ENCODE measurements at regions not wholly inside any gene's neighbourhood (a gene's known extent, or its start where the extent isn't known, plus 50 kb on each side); places are given as distances from the start of the nearest gene placed in this dataset.

DNA sequence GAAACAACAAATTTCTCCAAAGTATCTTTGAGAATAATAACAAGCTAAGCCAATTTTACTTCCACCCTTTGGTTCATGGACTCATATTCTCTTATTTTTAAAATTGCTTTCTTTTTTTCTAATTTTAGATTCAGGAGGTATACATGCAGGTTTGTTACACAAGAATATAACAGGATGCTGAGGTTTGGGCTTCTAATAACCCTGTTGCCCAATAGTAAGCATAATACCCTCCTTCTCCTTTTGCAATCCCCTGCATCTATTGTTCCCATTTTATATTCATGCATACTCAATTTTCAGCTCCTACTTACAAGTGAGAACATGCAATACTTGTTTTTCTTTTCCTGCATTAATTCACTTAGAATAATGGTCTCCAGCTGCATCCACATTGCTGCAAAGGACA lies 202.3 kb upstream of the FSTL5 start:
- ChIA-PET POLR2A (no interaction called here), CTCF (interaction anchor here (1.7 kb wide), 1 partner anchor 10 kb away, joined by 3 read pairs; no protein-coding TSS in a partner anchor)
- TF ChIP-seq, protein P1, sequence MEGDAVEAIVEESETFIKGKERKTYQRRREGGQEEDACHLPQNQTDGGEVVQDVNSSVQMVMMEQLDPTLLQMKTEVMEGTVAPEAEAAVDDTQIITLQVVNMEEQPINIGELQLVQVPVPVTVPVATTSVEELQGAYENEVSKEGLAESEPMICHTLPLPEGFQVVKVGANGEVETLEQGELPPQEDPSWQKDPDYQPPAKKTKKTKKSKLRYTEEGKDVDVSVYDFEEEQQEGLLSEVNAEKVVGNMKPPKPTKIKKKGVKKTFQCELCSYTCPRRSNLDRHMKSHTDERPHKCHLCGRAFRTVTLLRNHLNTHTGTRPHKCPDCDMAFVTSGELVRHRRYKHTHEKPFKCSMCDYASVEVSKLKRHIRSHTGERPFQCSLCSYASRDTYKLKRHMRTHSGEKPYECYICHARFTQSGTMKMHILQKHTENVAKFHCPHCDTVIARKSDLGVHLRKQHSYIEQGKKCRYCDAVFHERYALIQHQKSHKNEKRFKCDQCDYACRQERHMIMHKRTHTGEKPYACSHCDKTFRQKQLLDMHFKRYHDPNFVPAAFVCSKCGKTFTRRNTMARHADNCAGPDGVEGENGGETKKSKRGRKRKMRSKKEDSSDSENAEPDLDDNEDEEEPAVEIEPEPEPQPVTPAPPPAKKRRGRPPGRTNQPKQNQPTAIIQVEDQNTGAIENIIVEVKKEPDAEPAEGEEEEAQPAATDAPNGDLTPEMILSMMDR (IDR thresholded peaks at IDR 0.05; ENCODE audit: insufficient read depth, low read depth, low read length), result no peak
- Histone ChIP-seq H3K27me3 (ENCODE audit: control insufficient read depth, insufficient read depth, low read length) (no peaks in the 10 kb centered on the region), H3K4me3 (ENCODE audit: low read depth, low read length) (no peak overlapping the region), H3K36me3 (ENCODE audit: control insufficient read depth, insufficient read depth, low read length) (no peaks in the 10 kb centered on the region)
- no peak for DNase-seq (ENCODE audit: low read depth)

DNA sequence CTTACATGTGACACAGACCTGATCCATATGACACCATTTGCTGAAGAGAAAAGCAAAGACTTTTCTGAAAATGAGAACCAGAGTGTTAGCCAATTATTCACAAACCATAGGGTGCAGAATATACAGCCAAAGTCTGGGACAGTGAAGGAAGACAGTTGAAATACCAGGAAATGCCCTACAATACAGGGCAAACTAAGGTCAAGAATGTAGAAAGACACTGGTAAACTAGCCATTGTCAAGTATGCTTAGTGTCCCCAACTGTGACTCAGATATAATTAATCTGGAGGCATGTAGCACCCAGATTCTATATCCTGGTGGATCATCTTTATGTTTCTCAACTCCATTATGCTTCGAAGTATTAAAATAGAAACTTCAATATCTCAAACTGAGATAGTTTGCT lies 200.9 kb upstream of the FSTL5 start:
- POLR2A ChIA-PET, result no interaction called here
- TF ChIP-seq, protein P1 (IDR thresholded peaks at IDR 0.05; ENCODE audit: insufficient read depth, low read depth, low read length), result no peak
- H3K36me3 ChIP-seq (ENCODE audit: control insufficient read depth, insufficient read depth, low read length), result no peaks in the 10 kb centered on the region
- H3K27me3 ChIP-seq (ENCODE audit: control insufficient read depth, insufficient read depth, low read length), result no peaks in the 10 kb centered on the region
- no peak overlapping the region for H3K4me3 ChIP-seq (ENCODE audit: low read depth, low read length)
- CTCF ChIA-PET, result no interaction called here
- no peak for DNase-seq (ENCODE audit: low read depth)

DNA sequence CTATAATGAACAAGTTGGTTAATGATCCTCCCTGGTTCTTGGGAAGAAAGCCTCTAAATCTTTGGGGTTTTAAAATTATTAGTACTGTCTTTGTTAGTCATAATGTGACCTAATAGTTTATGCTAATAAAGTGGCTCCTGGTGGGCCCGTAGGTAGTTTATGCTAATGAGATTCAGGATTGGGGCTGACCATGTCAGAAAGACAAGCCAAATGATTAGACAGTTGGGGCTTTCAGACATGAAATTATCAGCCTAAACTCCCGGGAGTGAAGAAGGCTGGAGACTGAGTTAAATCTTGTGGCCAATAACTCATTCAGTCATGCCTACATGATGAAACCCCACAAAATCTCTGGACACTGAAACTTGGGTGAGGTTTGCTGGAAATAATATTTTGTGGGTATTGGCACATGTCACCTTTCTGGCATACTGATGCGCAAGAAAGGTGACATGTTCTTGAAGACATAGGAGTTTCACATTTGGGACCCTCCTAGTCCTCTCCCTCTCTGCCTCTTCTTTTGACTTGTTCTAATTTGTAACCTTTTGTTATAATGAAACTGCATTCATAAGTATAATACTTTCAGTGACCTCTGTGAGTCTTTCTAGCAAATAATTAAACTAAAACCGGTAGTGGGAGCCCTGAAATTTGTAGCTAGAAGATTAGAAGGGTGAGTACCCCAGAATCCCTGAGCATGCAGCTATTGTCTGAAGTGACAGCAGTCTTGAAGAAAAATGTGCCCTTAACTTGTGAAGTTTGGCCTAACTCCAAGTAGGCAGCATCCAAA lies 196.8 kb upstream of the FSTL5 start:
- TF ChIP-seq, protein P1 (IDR thresholded peaks at IDR 0.05; ENCODE audit: insufficient read depth, low read depth, low read length), result no peak
- no peaks in the 10 kb centered on the region for H3K27me3 ChIP-seq (ENCODE audit: control insufficient read depth, insufficient read depth, low read length)
- ChIA-PET POLR2A (no interaction called here), CTCF (no interaction called here)
- H3K4me3 ChIP-seq (ENCODE audit: low read depth, low read length), result no peak overlapping the region
- H3K36me3 ChIP-seq (ENCODE audit: control insufficient read depth, insufficient read depth, low read length), result no peaks in the 10 kb centered on the region
- no peak for DNase-seq (ENCODE audit: low read depth)

DNA sequence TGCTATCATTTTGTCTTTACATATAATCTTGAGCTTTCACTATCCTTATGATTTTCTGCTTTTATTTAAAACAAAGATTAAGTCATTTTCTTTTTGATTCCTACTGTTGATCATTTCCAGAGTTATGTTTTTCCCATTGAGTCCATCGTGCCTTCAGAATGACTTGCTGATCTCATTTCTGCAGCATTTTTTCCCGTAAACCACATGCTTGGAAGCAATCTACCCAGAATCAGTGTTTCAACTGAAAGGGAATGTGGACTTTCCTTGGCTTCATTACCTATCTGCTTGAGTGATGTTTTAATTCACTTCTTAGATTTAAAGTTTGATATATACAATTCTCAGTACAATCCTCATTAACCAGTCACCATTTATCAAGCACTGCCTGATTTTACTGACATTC lies 192.4 kb upstream of the FSTL5 start:
- ChIA-PET POLR2A (no interaction called here), CTCF (interaction anchor here (0.9 kb wide), 1 partner anchor 10 kb away, joined by 3 read pairs; no protein-coding TSS in a partner anchor)
- H3K27me3 ChIP-seq (ENCODE audit: control insufficient read depth, insufficient read depth, low read length), result no peaks in the 10 kb centered on the region
- no peaks in the 10 kb centered on the region for H3K36me3 ChIP-seq (ENCODE audit: control insufficient read depth, insufficient read depth, low read length)
- H3K4me3 ChIP-seq (ENCODE audit: low read depth, low read length), result no peak overlapping the region
- no peak for DNase-seq (ENCODE audit: low read depth)
- TF ChIP-seq, protein P1 (IDR thresholded peaks at IDR 0.05; ENCODE audit: insufficient read depth, low read depth, low read length), result no peak

DNA sequence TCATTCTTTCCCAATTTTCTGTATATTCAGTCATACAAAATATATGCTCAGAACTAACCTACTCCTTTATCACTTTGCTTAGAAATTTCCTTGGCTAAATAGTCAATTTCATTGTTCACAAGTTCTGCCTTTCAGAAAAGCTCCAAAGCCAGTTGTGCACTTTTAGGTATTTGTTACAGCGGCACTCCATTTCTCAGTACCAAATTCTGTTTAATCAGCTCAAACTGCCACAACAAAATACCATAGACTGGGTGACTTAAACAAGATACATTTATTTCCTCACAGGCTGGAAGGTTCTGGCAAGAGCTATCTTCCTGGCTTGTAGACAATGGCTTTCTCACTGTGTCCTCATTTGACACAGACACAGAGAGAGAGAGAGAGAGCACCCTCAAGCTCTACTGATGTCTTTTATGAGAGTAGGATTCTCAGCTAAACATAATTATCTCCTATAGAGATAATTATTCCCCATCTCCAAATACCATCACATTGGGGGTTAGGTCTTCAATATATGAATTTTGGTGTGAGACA lies 188.8 kb upstream of the FSTL5 start:
- POLR2A ChIA-PET, result no interaction called here
- TF ChIP-seq, protein P1 (IDR thresholded peaks at IDR 0.05; ENCODE audit: insufficient read depth, low read depth, low read length), result no peak
- CTCF ChIA-PET, result no interaction called here
- DNase-seq (ENCODE audit: low read depth), result no peak
- no peaks in the 10 kb centered on the region for H3K36me3 ChIP-seq (ENCODE audit: control insufficient read depth, insufficient read depth, low read length)
- H3K4me3 ChIP-seq (ENCODE audit: low read depth, low read length), result no peak overlapping the region
- no peaks in the 10 kb centered on the region for H3K27me3 ChIP-seq (ENCODE audit: control insufficient read depth, insufficient read depth, low read length)

All from BJ (cell line).